GM18873 (cell line): ENCODE measurements at regions not wholly inside any gene's neighbourhood (a gene's known extent, or its start where the extent isn't known, plus 50 kb on each side); places are given as distances from the start of the nearest gene placed in this dataset.
"Not testable (repeated sequence)": the region's sequence is repeated elsewhere in the genome, so short reads cannot be mapped to it uniquely, and the experiment has no call there.

Experiments used
- ATAC-seq: cut with Tn5 transposase; IDR thresholded peaks from one replicate; pipeline ENCODE4 v1.9.1; 2021; ENCODE audit warnings: mild to moderate bottlenecking, moderate library complexity, moderate number of reproducible peaks; ENCODE audit not compliant: unreplicated experiment, low FRiP score

- no peak for ATAC-seq
Observed at GRCh38 chr10:26952094-26952493, 91.3 kb upstream of the ABI1 start.

- no peak for ATAC-seq
Observed at GRCh38 chr10:26951650-26952049, 90.9 kb upstream of the ABI1 start.

DNA sequence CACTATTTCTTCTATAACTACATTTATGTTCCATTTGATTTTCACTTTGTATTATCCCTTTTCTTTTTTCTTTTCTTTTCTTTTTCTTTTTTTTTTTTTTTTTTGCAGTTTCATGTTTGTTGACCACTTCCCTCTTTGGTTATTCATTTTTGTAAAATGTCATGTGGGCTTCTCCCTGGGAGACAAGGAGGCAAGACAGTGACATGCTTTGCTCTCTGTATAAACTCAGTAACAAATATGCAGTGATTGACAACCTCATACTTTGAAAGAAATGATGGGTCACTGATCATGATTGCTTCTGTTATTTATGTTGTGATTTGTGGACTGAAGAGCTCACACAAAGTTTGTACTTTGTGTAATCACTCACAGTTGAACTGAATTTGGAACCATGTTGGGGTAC, 90.2 kb upstream of the ABI1 start:
- ATAC-seq, result no peak

GRCh38 chr10:26946102-26946811, 85.5 kb upstream of the ABI1 start:
- ATAC-seq, result no peak

DNA sequence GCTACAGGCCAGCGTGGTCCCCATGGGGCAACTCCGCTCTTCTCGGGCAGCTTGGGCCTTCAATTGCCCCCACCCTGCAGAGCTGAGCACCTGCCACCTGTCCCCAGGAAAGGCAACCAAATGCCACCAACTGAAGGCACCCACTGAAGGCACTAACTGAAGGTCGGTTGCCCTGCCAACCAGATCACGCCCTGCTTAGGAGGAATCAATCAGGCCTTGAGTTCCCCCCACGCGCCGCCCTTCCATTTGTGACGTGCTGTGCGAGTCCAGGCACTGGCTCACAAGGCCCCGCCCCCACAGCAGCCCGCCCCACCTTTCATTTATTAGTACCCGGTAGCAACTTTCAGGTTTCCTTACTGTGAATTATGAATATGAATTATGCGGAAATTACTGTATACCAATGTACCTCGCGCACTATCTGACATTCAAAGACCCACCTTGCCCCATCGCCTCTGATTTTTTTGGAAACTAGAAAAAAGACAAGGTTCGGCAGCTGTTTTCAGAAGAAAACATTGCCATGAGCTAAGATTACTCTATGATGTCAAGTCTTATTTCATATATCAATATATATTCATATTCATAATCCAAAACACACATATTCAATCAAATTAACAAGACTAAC, 83.6 kb upstream of the ABI1 start:
- ATAC-seq, result no peak

GRCh38 chr10:26939962-26940354, 79.2 kb upstream of the ABI1 start:
- no peak for ATAC-seq

GRCh38 chr10:26939290-26939961, 78.7 kb upstream of the ABI1 start:
- no peak for ATAC-seq

DNA sequence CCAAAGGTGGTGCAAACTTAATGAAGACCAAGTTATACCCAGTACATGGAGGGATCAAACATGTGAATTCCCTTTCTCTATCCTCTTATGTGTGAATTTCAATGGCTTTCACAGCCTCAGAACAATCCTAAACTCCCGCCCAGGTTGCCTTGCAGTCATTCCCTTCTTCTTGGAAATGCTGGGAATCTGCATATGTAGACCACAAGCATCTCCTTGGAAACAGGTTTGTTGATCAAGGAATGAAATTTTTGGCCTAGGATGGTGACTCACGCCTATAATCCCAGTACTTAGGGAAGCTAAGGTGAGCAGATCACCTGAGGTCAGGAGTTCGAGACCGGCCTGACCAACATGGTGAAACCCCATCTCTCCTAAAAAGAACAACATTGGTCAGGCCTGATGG, 77.8 kb upstream of the ABI1 start:
- no peak for ATAC-seq

GRCh38 chr10:26937371-26937770, 76.6 kb upstream of the ABI1 start:
- ATAC-seq, result no peak

DNA sequence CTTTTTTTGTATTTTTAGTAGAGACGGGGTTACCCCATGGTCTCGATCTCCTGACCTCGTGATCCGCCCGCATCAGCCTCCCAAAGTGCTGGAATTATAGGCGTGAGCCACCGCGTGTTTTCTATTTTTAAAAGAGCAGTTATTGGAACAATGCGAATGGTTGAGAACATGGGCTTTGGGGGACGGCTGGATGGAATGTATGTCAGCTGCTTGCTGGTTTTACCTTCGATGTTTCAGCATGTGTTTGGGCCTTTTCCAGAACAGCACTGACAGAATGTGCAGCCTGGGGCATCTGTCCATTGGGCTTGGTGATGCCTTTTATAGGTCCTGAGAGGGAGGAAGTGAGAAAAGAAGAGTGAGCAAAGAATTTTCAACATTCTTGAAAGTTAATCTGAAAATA, 73.4 kb upstream of the ABI1 start:
- ATAC-seq, result not testable (repeated sequence)

DNA sequence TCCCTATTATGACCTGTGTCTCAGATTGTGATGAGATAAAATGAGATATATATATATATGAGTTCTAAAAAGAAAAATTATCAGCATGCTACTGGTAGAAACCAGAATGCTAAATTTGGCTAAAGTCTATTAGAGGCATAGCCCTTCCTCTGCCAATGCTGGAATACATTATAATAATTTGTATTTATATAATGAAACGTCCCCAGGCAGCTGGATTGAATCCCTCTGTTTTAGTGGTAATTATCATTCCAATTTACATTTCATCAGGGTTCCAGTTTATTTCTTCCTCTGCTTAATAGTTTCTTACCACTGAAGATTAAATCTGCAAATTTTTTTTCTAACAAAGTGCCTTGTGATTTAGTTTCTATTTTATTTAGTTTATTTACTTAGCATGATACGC, 71.8 kb upstream of the ABI1 start:
- ATAC-seq, result no peak

DNA sequence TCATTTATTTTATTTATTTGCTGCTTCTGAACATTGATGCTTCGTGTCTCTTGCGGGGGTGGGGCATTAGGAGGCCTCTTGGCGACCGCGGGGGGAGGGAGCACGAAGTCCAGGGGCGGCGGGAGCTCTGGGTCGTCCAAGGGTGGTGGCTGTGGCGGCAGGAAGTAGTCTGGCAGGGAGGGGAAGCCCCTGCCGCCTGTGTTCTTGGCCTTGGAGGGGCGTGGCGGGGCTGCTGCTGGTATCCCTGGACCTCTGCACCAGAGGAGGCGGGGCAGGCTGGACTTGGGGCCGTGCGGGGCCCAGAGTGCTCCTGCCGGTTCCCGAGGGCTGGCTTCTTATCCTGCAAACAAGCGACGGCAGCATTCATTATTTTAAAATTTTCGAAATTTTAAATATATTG, 70.5 kb upstream of the ABI1 start:
- peak; percentile 59 for ATAC-seq

DNA sequence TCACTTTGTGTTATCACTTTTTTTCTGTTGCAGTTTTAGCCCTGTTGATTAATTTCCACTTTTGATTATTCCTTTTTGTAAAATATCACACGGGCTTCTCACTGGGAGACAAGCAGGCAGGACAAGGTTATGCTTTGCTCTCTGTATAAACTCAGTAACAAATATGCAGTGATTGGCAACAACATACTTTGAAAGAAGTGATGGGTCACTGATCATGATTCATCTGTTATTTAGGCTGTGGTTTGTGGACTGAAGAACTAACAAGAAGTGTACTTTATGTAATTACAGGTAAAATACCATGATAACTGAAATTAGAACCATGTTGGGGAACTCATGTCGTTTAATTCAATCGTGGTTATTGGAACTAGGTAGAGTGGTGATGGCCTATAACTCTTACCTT, 62.1 kb upstream of the ABI1 start:
- ATAC-seq, result not testable (repeated sequence)

DNA sequence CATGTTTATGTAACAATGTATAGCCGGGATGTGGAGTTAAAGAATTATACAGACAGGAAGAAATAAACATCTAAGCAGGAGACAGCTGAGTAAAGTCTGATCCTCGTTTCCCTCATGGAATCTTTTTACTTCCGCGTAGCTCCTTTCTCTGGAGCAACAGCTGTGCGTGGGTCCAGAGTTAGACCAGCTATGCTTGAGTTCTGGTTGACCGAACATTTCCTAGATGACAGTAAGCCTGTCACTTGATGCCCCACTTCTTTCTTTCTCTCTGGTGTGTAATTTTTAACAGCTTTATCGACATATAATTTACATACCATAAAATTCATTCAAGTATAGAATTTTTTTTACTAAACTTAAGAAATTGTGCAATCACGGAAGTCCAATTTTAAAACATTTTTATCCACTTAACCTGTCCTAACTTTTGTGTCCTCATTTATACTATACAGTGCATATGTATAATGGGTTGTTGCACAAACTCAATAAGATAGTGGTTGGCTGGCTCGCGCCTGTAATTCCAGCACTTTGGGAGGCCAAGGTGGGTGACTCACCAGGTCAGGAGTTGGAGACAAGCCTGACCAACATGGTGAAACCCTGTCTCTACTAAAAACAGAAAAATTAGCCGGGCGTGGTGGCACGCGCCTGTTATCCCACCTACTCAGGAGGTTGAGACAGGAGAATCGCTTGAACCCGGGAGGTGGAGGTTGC, 58.5 kb upstream of the ABI1 start:
- ATAC-seq, result not testable (repeated sequence)

- no peak for ATAC-seq
Observed at GRCh38 chr10:26914898-26915297, 54.1 kb upstream of the ABI1 start.

DNA sequence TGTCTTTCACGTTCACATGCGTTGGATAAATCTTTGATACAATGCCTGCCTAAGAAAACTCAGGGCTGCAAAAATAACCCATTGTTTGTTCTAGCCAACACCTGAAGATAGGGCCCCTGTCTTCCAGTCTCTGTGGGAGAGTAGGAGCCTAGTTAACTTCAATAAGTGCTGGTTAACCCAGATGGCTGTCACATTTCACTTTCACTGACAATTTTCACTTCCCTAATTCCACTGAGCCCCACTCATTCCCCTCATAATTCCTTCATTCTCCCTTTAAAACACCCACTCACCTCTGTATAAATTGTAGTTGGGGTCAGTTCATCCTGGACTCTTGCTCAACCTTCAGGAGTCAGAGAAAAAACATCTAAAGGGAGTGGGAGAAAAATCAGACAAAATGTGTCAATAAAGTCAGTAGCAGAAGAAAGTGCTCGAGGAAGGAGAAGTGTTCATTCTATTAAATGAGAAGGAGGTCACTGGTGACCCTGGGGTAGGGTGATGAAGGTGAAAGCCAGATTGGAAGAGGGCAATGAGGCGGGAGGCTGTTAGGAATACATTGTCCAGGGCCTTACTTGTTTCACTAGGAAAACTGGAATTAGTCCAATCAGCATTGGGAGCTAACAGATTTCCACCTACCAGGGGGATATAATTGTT, 51.2 kb upstream of the ABI1 start:
- ATAC-seq, result no peak
